NCI-H526 (cell line): ENCODE measurements at regions not wholly inside any gene's neighbourhood (a gene's known extent, or its start where the extent isn't known, plus 50 kb on each side); places are given as distances from the start of the nearest gene placed in this dataset.
"Not testable (repeated sequence)": the region's sequence is repeated elsewhere in the genome, so short reads cannot be mapped to it uniquely, and the experiment has no call there.

Source experiments
- DNase-seq, 2 experiments: peaks; one replicate each; lab custom pipeline; 2025; lab: John Stamatoyannopoulos, UW

DNA sequence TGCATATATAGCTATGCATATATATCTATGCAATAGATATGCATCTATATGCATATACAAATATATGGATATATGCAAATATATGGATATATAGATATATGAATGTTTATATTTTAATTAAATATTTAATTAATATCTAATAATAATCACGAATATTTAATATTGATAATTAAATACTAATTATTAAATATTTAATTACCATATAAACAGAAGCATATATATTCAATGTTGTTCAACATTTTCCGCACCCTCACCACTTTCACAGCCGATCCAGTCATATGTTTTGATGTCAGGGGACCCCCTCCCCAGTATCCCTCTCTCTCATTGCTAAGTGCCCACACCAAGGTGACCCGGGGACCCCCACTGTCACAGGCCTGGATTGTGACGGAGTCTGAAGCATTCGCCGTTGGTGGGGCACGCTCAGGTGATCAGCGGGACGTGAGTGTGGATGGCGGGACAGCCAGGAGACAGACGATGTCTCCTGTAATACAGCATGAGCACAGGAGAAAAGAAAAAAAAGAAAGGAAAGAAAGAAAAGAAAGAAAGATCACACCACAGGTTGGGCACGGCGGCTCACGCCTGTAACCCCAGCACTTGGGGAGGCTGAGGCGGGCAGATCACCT lies 199.7 kb downstream of the CRLF2 start:
- peak in 1 of 2 experiments; percentile 7 for DNase-seq

GRCh38 chrX:1011691-1012283 lies 200.7 kb downstream of the CRLF2 start:
- DNase-seq = no peak

- DNase-seq = no peak
Measured at GRCh38 chrX:1009771-1010170, 202.7 kb downstream of the CRLF2 start.

- no peak for DNase-seq
Measured at GRCh38 chrX:1006156-1006730, 206.2 kb downstream of the CRLF2 start.

DNA sequence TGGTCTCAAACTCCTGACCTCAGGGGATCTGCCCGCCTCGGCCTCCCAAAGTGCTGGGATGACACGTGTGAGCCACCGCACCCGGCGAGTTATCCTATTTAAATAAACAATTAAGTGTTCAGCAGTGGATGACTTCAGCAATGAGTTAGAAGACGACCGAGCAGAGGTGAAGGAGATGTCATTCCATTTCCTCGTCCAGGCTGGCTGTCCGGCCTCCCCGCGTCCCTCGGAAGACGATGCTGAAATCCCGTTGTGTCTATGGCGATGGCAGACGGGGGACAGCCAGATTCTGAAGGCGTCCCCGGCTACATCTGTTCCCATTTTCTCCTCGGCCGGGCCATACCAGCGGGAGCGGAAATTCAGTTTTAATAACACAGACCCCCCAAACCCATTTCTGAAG lies 209.8 kb downstream of the CRLF2 start:
- DNase-seq = no peak

DNA sequence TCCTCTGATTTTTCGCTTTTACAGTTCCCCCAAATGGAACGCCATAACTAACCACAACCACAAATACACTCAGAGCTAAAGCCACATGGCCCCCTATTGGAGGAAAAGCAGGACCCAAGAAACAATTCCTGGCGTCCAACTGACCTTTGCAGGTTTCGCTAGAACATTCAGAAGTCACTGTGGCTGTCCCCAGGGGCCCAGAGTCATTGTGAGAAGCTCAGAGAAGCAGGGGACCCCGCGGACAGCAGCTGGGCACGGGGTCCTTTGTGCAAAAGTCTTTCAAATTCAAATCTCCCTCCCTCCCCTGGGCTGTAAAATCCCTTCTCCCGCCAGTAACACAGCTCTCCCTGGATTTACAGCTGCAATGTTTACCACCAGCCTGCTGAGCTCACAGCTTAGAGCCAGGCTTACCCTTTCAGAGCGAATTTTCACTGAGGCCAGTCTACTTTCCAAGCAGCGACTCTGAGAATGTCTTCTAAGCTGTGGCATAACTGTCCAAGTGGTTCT lies 214.8 kb downstream of the CRLF2 start:
- DNase-seq = no peak

DNA sequence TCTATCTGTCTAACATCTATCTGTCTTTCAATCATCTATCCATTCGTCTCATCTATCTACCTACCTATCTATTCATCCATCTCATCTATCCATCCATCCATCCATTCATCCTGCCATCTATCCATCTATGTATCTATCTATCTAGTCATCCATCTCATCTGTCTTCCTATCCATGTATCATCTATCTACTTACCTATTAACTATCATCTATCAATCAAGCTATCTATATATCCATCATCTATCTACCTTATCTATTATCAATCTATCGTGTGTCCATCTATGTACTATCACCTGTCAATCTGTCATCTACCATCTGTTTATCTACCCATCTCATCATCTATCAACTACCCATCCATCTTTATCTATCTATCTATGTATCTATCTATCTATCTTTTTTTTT lies 217.7 kb downstream of the CRLF2 start:
- no peak for DNase-seq

- DNase-seq = peak; percentile 20 to 21
Measured at GRCh38 chrX:989959-990510, 222.4 kb downstream of the CRLF2 start.

GRCh38 chrX:988530-988929 lies 223.9 kb downstream of the CRLF2 start:
- DNase-seq = not testable (repeated sequence)

GRCh38 chrX:981791-982626 lies 230.4 kb downstream of the CRLF2 start:
- DNase-seq = no peak

DNA sequence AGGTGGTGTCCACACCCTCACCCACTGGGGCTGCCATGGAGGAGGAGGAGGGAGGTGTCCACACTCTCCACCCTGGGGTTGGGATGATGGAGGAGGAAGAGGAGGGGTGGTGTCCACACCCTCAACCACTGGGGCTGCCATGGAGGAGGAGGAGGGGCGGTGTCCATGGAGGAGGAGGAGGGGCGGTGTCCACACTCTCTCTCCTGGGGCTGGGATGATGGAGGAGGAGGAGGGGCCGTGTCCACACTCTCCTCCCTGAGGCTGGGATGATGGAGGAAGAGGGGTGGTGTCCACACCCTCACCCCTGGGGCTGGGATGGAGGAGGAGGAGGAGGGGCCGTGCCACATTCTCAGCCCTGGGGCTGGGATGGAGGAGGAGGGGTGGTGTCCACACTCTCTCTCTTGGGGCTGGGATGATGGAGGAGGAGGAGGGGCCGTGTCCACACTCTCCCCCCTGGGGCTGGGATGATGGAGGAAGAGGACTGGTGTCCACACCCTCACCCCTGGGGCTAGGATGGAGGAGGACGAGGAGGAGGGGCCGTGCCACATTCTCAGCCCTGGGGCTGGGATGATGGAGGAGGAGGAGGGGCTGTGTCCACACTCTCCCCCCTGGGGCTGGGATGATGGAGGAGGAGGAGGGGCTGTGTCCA lies 231.7 kb downstream of the CRLF2 start:
- no peak for DNase-seq

GRCh38 chrX:979127-979526 lies 233.3 kb downstream of the CRLF2 start:
- DNase-seq = not testable (repeated sequence)

GRCh38 chrX:973010-973632 lies 239.3 kb downstream of the CRLF2 start:
- DNase-seq = no peak

DNA sequence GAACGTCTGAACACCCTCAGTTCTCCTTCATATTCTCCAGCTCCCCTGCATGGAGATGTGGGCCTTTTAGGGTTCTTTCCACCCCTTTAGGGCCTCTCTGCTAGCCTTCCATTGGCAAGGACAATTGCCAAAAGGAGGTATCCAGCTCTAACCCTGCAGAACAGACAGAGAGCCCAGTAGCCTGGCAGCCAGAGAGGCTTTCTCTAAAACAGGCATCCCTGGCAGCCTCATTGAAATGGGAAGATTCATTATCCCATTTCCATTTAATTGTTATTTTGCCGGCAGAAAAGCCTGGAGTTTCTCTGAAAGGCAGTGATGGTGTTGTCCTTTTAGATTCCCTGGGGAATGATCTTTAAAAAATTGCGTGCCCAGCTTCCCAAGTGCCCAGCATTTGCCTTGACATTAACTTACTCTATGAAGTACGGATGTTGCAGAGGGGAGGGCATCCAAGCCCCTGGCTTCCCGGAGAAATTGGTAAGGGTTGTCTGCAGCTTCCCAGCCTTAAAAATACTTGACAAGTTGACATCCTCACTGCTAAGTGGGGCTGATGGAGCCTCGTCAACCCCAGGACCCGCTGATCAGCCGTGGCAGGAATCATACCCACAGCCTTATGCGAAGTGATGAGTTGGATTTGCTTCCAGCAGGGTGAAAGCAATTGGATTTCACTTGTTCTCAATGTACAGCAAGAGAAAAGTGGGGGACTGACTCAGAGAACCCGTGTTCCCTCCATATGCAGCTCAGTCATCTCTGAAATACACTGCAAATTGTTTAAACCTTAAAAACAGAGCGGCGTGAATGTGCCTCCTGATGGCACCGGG lies 244.1 kb downstream of the CRLF2 start:
- DNase-seq = no peak

- no peak for DNase-seq
Measured at GRCh38 chrX:966396-967070, 245.9 kb downstream of the CRLF2 start.

DNA sequence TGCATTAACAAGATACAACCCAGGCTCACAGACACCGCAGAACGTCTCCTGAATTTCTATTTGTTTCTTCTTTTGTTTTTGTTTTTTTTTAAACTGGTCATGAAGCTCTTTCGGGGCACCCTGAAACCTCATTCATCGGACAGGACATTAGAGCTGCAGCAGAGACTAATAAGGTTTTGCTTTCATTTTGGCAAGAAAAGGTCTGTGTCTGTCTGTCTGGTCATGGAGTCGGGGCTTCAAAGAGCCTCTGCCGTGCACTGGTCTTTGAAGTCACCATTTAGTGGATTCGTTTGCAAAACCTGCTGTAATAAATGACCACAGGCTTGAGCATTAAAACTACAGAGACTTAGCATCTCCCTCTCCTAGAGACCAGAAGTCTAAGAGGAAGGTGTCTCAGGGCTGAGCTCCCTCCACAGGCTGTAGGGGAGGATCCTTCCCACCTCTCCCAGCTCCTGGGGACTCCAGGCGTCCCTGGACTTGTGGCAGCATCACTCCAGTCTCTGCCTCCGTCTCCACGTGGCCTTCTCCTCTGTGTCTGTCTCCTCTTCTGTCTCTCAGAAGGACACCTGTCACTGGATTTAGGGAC lies 247.5 kb downstream of the CRLF2 start:
- no peak for DNase-seq

GRCh38 chrX:960821-961220 lies 251.6 kb downstream of the CRLF2 start:
- no peak for DNase-seq

- no peak for DNase-seq
Measured at GRCh38 chrX:959595-959994, 252.9 kb downstream of the CRLF2 start.

GRCh38 chrX:955168-955781 lies 257.2 kb downstream of the CRLF2 start:
- not testable (repeated sequence) for DNase-seq
